Lower leg skin (tissue), 4 donors: ENCODE measurements at regions not wholly inside any gene's neighbourhood (a gene's known extent, or its start where the extent isn't known, plus 50 kb on each side); places are given as distances from the start of the nearest gene placed in this dataset.
"Not testable (repeated sequence)": the region's sequence is repeated elsewhere in the genome, so short reads cannot be mapped to it uniquely, and the experiment has no call there.

Source experiments
- DNase-seq, 2 donors: peaks; one replicate each; pipeline ENCODE4 v3.0.0-alpha.2; 2019; ENCODE audit warnings: low spot score in 2 of 2
- H3K4me3 ChIP-seq: fragments of 200-600 bp; sonication (generic); 2 replicates; pipeline ENCODE4 v1.5.1; 2017; ENCODE audit warnings: mild to moderate bottlenecking, low read depth; ENCODE audit not compliant: poor library complexity, severe bottlenecking
- POLR2A ChIP-seq, 2 donors: fragments of 450-650 bp; IDR thresholded peaks; one replicate each; pipeline ENCODE4 v1.6.1; 2016 to 2017; ENCODE audit warnings: antibody characterized with exemption in 2 of 2, mild to moderate bottlenecking in 1 of 2, moderate library complexity in 1 of 2
- WGBS, 2 donors: methylation state at CpG; one replicate each; pipeline ENCODE4 v1.1.5; 2018; 5-methylcytosine and 5-hydroxymethylcytosine counted together
- intact Hi-C: fragments of 100-400 bp; cut with DNase I; formaldehyde crosslinking; loops from one replicate; pipeline ENCODE4 v1.15.0; 2023; ENCODE audit warnings: low total_unique reads
- TF ChIP-seq, protein P1 (sequence below), 3 donors: fragments of 450-650 bp; IDR thresholded peaks; one replicate each; pipeline ENCODE4 v1.5.1; 2016; ENCODE audit warnings: antibody characterized with exemption in 3 of 3, mild to moderate bottlenecking in 3 of 3, moderate library complexity in 2 of 3

DNA sequence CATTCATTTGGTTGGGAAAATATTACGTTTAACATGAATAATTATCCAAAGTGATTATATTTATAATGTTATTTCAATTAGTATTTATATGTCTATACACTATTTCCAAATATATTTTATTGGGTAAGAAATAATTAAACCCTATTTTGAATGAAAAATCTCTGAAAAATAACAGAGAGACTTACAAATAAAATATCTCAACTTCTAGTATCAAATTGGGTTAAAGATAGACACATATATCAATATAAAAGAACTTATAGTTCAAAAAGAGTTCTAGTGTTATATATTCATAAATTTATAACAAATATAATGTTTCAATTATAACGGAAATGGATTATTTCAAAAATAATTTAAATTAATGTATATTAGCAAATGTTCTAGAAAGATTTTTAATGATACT lies 482.6 kb upstream of the PCDH20 start:
- intact Hi-C loops, result no loop called here
- TF ChIP-seq, protein P1, sequence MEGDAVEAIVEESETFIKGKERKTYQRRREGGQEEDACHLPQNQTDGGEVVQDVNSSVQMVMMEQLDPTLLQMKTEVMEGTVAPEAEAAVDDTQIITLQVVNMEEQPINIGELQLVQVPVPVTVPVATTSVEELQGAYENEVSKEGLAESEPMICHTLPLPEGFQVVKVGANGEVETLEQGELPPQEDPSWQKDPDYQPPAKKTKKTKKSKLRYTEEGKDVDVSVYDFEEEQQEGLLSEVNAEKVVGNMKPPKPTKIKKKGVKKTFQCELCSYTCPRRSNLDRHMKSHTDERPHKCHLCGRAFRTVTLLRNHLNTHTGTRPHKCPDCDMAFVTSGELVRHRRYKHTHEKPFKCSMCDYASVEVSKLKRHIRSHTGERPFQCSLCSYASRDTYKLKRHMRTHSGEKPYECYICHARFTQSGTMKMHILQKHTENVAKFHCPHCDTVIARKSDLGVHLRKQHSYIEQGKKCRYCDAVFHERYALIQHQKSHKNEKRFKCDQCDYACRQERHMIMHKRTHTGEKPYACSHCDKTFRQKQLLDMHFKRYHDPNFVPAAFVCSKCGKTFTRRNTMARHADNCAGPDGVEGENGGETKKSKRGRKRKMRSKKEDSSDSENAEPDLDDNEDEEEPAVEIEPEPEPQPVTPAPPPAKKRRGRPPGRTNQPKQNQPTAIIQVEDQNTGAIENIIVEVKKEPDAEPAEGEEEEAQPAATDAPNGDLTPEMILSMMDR (IDR thresholded peaks at IDR 0.05), result no peak
- no peak for TF ChIP-seq POLR2A (IDR thresholded peaks at IDR 0.05)
- H3K4me3 ChIP-seq, result no peak overlapping the region
- no peak for DNase-seq
- WGBS, 2 donors, result 86 to 88% methylated on average over 2 of the region's 2 CpGs

DNA sequence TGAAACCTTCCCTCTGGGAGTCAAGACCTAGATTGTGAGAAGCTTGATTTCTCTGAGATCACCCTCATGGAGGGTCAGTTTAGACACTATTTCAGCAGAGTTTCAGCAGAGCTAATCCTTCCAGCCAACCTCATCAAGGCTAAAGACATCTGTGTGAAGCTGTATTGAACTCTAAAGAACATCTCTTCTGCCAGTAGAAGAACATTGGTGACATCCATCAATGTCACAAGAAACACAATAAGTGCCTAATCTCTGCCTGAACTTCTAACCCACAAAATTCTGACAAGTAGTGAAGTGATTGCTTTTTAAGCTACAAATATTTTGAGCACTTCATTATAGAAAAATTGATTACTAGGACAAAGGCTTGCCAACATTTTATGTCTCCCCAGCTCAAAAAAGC lies 475.8 kb upstream of the PCDH20 start:
- DNase-seq, result no peak
- H3K4me3 ChIP-seq, result no peak overlapping the region
- intact Hi-C loops, result no loop called here
- TF ChIP-seq, protein P1 (IDR thresholded peaks at IDR 0.05), result no peak
- TF ChIP-seq POLR2A (IDR thresholded peaks at IDR 0.05), result no peak

DNA sequence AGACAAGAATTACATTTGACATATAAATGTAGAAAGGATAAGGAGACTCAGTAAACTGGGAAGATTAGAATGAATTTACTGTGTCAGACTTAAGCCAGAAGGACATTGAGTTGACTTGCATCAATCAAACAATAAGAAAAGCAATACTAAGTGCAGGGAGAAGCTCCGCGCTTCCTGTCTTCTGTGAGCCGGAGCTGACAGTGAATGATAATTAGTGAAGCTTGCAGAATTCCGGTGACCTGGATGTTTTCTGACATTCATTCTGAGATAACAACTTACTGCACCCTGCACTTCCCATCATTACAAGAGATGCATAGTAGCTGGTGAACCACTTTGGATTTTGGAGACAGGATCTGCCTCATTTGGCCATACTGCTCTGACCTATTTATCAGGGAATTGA lies 469.2 kb upstream of the PCDH20 start:
- no peak overlapping the region for H3K4me3 ChIP-seq
- DNase-seq, result no peak
- intact Hi-C loops, result no loop called here
- WGBS, 2 donors, result 74 to 89% methylated on average over 4 of the region's 4 CpGs
- TF ChIP-seq, protein P1 (IDR thresholded peaks at IDR 0.05), result no peak
- TF ChIP-seq POLR2A (IDR thresholded peaks at IDR 0.05), result no peak

DNA sequence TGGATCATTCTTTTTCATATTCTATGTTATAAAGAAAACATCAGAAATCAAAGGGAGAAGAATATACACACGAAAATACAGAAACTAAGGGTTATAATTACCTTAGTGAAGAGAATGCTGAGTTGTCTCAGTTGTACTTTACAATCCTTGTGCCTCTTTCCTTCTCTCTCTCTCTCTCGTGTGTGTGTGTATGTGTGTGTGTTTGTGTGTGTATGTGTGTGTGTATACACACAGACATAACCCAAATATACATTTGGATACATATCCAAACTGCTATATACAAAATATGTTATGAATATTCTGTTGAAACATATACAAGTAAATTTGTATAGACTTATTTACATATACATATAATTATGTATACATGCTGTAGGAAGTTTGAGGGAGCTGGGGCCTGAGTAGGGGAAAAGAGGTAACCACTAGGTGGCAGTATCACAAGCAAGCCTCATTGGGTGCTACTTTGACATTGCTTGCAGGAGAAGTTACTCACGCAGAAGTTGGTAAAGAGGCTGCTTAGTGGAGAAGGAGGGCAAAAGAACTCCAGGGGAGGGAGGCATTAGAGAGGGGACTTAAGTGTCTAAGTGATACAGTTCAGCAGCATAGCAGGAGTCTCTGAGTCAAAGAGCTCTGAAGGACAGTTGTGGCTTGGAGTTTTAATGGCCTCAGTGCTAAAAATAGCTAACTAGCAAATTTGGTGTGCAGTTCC lies 465.1 kb upstream of the PCDH20 start:
- intact Hi-C loops, result no loop called here
- TF ChIP-seq, protein P1 (IDR thresholded peaks at IDR 0.05), result no peak
- no peak for TF ChIP-seq POLR2A (IDR thresholded peaks at IDR 0.05)

DNA sequence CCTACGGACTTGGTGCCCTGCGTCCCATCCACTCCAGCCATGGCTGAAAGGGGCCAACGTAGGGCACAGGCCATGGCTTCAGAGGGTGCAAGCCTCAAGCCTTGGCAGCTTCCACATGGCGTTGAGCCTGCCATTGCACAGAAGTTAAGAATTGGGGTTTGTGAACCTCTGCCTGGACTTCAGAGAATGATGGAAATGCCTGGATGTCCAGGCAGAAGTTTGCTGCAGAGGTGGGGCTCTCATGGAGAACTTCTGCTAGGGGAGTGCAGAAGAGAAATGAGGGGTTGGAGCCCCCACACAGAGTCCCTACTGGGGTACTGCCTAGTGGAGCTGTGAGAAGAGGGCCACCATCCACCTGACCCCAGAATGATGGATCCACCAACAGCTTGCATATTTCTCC lies 462.9 kb upstream of the PCDH20 start:
- DNase-seq, result not testable (repeated sequence)
- 80 to 89% methylated on average over 4 of the region's 4 CpGs for WGBS, 2 donors

More for the DNA sequence above, 465.1 kb upstream of the PCDH20 start:
- H3K4me3 ChIP-seq, result no peak overlapping the region
- 56 to 58% methylated on average over 3 of the region's 3 CpGs for WGBS, 2 donors
- no peak for DNase-seq

DNA sequence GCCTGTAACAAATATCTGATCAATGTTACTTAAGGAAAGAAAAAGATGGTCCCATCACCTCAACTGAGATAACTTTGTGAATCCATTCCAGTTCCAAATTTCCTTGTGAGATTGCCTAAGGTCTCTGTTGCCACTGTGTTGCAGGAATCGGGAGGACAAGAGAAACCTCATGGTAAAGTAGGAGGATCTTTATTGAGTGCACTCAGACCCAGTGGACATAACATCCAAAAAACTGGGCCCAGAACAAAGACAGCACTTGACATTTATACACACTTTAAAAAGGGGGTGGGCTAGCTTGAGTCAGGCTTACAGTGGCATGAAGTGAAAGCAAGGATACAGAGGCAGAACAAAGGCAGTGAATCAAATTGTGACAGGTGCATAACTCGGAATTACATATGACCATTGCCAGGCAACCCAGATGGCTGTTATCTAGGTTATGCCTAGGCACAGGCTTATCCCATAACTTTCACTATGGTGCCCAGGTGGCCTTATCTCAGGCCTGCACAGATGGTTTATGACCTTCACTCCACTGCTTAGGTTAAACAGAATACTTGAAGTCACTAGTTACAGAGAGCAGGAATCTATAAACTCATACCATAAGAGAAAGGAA lies 459.4 kb upstream of the PCDH20 start:
- intact Hi-C loops, result no loop called here
- H3K4me3 ChIP-seq, result no peak overlapping the region
- WGBS, 2 donors, result 84 to 88% methylated on average over 2 of the region's 2 CpGs
- no peak for TF ChIP-seq POLR2A (IDR thresholded peaks at IDR 0.05)
- TF ChIP-seq, protein P1 (IDR thresholded peaks at IDR 0.05), result no peak
- no peak for DNase-seq

More for the DNA sequence above, 462.9 kb upstream of the PCDH20 start:
- H3K4me3 ChIP-seq, intact Hi-C loops: not testable (repeated sequence)
